ENCODE measurements at regions not wholly inside any gene's neighbourhood (a gene's known extent, or its start where the extent isn't known, plus 50 kb on each side); places are given as distances from the start of the nearest gene placed in this dataset.
A peak's percentile ranks its signal among the peaks of the same experiment; 100 is the strongest.

GRCh38 chr14:71322655-71323250 lies 415.5 kb downstream of the PCNX1 start:
- no peak for TF ChIP-seq POLR2A (IDR thresholded peaks at IDR 0.05)
- TF ChIP-seq CTCF (IDR thresholded peaks at IDR 0.05): peak; percentile 29 to 60 (median 45)

Measured in uterus (tissue), 2 donors.